HG02798 (cell line): ENCODE measurements at regions not wholly inside any gene's neighbourhood (a gene's known extent, or its start where the extent isn't known, plus 50 kb on each side); places are given as distances from the start of the nearest gene placed in this dataset.

Experiments
- ATAC-seq: cut with Tn5 transposase; IDR thresholded peaks from one replicate; pipeline ENCODE4 v1.9.1; 2021; ENCODE audit warnings: mild to moderate bottlenecking; ENCODE audit not compliant: unreplicated experiment, poor library complexity

DNA sequence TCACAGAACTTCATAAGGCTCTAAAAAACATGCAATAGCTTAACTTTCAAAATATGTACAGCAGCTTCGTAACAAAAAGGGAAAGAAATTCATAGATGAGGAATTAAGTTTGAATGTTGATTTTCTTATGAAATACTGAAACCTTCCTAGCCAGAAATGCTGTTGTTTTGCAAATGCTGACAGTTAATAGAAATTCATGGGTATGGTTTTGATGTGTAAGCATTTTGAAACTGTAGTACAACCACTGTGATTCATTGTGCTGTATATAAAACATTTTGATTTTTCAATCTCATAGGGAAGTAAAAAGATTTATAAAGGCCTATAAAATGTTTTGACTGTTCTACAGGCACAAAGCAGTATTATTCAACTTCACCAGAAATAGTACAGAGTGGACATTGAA, 228.4 kb upstream of the EYS start:
- ATAC-seq = no peak

GRCh38 chr6:65933390-65933789, 226.4 kb upstream of the EYS start:
- no peak for ATAC-seq

- ATAC-seq = no peak
These were observed 220.1 kb upstream of the EYS start for GRCh38 chr6:65927141-65927540.

DNA sequence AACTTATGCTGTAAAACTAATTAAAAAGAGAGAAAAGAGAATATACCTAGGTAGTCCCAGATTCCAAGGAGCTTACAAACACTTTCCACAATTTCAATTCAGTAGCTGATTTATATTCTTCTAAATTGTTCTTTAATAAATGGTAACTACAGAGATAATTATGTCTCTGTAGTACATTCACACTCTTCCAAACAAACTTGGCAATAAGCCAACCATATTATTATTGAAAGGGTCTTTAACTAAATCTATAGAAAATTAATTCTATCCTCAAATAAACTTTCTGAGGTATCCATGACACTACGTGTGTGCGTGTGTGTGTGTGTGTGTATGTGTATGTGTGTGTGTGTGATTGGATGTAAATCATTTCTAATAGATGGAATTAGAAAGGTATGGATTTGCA, 217.4 kb upstream of the EYS start:
- ATAC-seq = no peak

DNA sequence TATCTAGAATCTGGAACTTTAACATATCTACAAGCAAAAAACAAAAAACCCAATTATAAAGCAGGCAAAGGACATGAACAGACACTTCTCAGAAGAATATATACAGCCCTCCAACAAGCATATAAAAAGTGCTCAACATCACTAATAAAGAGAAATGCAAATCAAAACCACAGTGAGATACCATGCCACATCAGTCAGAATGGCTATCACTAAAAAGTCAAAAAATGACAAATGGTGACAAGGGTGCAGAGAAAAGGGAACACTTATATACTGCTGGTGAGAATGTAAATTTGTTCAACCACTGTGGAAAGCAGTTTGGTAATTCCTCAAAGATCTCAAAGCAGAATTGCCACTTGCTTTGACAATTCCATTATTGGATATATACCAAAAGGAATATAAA, 215.0 kb upstream of the EYS start:
- ATAC-seq = no peak

- ATAC-seq = no peak
These were observed 201.0 kb upstream of the EYS start for GRCh38 chr6:65908065-65908464.

- no peak for ATAC-seq
These were observed 197.0 kb upstream of the EYS start for GRCh38 chr6:65903992-65904391.

DNA sequence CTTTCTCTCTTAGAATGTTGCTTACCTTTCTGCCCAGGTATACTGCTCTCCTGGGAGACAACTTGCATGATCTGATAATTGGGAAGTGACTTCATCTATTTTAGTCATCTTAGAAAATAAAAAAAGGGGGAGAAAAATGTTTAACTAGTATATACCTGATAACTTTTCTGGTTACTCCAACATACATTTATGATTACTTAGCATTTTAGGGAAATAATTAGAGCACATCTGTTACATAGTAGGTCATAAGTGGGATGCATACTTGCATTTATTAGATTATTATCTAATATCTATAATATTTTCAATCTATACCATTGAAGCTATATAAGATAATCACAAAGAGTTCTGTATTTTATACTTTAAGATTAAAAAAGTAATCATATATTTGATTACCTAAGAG, 193.9 kb upstream of the EYS start:
- no peak for ATAC-seq

GRCh38 chr6:65896140-65896539, 189.1 kb upstream of the EYS start:
- no peak for ATAC-seq

DNA sequence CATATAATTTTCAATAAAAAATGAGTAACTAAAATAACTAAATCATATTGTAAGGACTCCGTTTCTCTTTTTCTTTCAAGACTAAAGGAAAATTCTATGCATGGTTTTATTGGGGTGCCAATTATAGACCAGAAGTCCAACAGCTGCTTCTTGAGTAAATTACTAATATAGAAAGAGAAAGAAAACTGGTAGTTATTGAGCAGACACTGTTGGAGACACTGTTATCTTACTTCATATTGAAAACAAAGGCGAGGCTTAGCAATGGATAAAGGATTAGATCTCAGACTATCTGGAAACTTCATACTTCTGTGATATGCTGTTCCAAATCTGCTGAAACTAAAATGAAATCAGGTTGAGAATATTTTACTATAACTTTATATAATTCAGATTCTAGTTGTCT, 169.6 kb upstream of the EYS start:
- no peak for ATAC-seq

DNA sequence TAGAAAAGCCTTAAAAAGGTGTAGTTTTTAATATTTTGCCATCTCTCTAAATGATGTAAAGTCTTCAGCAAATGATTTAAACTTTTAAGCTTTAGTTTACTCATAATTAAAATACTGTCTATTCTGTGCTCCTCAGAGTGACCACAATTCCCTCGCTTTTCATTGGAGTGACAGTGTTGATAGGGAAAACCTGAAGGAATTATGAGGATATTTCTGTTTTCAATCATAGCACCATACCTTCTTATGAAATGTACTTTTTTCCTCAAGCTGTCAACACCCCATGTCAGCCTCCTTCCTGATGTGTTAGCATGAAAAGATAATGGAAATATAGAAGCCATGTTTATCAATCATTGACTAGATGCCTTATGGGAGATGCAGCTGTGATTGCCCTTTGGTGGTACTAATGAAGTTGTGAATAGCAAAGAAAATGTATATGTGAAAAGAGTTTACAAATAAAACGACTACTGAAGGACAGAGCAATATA, 145.4 kb upstream of the EYS start:
- no peak for ATAC-seq

DNA sequence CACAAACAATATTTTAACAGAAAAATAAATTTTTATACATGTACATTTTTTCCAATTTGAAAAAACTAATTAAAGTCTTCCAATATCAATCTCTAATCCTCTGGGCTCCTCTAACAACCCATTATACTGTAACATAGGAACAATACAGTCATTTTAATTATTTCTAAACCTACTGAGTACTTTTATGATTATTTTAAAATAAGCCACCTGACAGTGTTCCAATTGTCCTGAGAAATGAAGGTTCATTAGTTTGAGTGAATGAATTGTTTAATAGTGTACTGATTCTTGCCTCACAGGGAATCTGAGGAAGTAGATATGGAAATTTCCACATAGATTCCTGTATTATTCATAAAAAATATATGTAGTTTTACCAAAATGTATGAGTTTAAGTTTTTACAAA, 123.1 kb upstream of the EYS start:
- no peak for ATAC-seq

- ATAC-seq = no peak
These were observed 112.1 kb upstream of the EYS start for GRCh38 chr6:65819152-65819551.

GRCh38 chr6:65818576-65818975, 111.5 kb upstream of the EYS start:
- no peak for ATAC-seq

DNA sequence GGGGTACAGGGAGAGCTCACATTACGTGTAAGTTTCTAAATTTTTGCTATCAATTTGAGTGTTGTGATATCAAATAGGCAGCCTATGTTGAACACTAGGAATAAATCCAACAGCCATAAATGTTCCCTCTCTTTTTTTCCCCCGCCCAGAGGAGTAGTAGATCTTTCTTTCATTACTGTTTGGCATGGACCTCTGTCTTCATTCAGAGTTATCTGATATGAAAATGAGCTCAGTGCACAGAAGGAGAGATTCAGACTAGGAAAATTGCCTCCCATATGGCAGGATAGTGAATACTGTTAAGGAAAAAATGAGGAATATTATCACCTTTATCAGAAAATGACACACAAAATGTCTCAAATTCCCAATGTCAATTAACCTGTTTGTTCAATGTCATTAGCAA, 110.0 kb upstream of the EYS start:
- ATAC-seq = no peak

DNA sequence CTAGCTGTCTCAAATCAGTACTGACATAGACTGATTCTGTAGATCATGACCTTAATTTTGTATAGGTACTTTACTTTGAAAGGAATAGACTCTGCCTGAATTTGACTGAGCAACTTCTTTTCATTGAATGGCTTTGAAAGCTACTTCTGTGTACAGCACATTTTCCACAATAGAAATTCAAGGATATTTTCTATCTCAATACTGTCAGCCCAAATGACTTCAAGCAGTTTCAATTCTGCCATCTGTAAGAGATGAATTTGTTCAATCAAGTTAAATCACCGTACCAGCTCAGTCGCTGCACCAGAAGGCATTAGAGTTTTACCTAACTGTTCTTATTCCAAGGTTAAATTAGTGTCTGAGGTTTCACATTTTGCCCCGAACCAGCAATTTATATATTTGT, 107.0 kb upstream of the EYS start:
- ATAC-seq = no peak

- no peak for ATAC-seq
These were observed 96.2 kb upstream of the EYS start for GRCh38 chr6:65803186-65803585.

DNA sequence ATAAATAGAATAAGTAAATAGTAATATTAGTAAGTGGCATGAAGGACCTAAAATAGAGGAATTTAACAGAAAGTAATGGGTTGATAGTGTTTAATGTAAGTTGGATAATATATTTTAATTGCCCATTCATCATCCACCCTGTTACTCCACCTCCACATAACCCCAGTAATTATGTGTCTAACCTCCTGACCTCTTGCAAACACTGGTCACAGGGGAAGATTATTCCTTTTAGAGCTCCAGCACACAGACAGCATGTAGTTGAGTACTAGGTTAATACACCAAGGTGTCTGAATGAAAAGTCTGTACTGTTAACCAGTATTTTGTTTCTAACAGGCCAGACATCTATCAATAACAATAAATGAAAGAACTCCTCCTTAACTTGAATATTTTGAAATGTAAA, 92.4 kb upstream of the EYS start:
- ATAC-seq = no peak

DNA sequence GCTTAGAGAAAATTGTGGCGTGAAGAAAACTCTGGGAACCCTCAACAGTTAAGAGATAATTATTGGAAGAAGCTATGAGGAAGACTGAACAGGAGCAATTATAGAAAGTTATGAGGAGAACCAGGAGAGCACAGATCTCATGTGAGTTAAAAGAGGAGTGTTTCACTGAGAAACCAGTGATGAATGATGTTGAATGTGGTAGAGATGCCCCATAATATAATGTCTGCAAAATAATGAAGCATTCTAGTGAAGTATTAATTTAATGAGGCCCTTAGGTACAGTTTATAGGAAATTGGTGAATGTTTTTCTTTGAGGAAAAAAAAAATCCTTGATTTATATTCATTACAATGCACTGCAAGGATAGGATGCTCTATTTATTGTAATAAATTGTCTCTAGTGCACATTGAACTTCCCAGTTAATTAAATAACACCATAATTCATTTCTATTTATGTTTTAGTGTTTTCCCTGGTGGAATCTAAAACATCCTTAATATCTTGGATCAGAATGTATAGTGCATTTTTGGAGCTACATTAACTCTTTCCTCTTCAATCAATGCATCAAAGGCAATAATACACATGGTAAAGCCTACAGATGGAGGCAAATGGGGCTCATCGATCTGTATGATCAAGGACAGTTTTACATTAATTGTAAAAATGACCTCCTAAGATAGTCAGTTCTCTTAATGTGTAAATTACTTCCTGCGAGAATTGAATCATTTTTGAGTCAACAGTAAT, 91.4 kb upstream of the EYS start:
- ATAC-seq = no peak

DNA sequence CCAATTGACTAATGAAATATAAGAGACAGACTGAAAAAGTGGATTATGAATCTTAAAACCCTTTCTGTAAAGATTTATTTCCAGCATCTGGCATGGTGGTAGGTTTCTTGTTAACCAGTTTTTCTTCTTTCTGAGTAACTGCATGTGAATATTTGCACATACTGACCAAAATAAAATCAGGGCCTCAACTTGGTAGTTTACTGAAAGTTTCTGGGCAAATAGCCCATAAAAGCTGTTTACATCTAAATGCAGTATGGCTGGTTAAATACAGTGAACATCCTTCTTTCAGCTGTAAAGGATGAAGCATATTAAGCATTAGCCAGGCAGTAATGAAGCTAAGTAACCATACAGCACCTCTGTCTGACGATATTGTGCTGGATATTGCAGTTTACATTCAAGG, 83.6 kb upstream of the EYS start:
- ATAC-seq = no peak

- no peak for ATAC-seq
These were observed 80.8 kb upstream of the EYS start for GRCh38 chr6:65787787-65788186.

- no peak for ATAC-seq
These were observed 79.8 kb upstream of the EYS start for GRCh38 chr6:65786815-65787214.

- ATAC-seq = no peak
These were observed 73.7 kb upstream of the EYS start for GRCh38 chr6:65780691-65781090.
